ENCODE measurements at regions not wholly inside any gene's neighbourhood (a gene's known extent, or its start where the extent isn't known, plus 50 kb on each side); places are given as distances from the start of the nearest gene placed in this dataset.
"Not testable (repeated sequence)": the region's sequence is repeated elsewhere in the genome, so short reads cannot be mapped to it uniquely, and the experiment has no call there.

DNA sequence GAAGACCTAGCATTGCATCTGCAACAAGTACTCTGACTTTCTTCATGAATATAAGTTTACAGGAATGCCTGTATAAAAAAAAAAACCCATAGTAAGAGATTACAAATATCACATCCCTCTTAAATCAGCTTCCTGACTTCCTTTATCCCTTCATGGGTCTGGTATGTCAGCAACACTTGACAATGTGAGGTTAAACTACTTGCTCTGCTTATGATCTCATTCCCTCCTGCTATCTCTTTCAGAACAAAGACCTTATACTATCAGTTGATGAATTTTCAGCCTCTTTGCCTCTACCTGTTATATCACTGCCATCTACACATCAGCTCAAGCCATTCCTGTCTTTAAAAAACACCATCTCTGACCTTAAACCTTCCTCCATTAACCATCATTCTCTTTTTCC, 130.9 kb upstream of the SAMSN1 start:
- DNase-seq, result no peak

DNA sequence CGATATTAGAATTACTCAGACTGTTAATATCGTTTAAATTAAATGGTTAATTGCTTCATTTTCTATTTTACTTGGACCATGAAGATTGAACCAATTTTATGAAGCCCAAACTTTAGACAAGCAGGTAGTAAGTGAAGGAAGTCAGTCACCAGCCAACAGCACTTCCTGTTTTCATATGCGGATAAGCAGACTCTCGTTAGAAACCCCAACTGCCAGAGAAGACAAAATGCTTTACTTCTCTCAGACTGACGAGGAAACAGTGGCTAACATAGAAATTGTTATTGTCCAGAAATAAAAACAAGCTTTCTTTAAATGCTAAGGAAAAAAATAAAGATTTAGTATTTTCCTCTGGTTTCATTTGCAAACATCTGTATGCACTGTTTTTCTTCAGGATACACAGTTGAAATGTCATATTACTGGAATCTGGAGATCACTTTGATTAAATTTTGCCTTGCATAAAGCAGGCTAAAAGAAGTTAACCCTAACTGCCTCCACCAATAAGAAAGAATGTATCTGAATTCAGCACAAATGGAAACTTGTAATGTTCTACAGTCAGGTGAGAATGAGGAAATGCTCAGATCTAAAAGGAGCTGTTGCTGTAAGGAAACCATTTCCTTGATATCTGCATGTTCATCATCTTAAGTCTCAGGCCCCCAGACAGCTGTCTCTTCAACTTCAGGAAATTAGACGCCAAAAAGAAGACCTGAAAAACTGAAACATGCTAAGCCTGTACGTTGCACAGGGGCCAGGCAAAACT, 129.8 kb upstream of the SAMSN1 start:
- no peak for DNase-seq

DNA sequence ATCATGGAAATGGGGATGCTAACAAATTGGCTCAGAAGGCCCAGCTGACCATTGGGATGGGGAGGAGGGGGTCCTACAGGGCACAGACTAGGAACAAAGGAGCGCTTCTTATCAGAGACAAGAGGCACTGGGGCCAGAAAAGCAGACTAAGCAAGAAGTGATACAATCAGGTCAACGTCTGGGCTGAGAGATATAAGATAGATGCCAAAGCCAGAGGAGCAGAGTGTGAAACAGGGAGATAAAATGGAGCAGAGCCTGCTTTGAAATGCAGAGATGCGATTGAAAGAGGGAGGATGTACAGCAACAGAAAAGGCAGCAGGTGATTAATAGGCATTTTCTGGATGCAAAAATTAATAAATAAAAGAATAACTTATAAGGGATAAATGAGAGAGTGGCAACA, 127.5 kb upstream of the SAMSN1 start:
- DNase-seq, result no peak

DNA sequence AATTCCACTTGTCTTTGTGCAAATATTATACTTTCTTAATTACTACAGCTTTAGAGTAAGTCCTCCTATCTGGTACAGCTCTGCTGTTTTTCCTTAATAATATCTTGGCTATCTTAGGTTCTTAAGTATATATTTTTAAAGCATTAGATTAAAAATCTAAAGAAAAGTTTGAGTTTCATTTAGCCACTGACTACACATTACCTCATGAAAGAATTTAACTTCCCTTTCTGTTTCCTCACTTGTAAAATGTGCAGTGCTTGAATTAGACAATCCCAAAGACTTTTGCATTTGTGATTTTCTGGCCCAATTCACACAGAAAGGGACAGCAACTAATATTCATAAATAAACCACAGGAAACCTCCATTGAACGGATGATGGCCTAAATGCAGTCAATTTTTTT, 126.4 kb upstream of the SAMSN1 start:
- DNase-seq, result no peak

DNA sequence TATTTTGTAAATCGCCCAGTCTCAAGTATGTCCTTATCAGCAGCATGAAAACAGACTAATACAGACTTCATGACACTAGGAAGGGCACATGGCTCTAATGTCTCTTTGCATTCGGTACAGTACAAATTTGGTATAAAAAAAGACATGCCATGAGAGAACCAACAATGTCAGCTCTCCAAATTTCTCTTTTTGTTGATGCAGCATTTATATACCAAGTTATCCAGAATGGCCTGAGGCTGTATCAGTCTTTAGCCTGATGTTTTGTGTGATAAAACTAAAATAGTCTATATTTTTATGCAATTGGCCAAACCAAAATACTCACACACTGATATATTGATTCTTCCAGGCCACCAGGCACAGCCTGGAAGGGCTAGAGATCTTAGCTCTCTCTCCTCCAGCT, 124.3 kb upstream of the SAMSN1 start:
- no peak for DNase-seq

DNA sequence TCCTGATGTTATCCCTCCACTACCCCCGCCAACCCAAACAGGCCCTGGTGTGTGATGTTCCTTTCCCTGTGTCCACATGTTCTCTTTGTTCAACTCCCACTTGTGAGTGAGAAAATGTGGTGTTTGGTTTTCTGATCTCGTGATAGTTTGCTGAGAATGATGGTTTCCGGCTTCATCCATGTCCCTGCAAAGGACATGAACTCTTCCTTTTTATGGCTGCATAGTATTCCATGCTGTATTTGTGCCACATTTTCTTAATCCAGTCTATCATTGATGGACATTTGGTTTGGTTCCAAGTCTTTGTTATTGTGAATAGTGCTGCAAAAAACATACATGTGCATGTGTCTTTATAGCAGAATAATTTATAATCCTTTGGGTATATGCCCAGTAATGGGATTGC, 123.0 kb upstream of the SAMSN1 start:
- DNase-seq, result not testable (repeated sequence)

DNA sequence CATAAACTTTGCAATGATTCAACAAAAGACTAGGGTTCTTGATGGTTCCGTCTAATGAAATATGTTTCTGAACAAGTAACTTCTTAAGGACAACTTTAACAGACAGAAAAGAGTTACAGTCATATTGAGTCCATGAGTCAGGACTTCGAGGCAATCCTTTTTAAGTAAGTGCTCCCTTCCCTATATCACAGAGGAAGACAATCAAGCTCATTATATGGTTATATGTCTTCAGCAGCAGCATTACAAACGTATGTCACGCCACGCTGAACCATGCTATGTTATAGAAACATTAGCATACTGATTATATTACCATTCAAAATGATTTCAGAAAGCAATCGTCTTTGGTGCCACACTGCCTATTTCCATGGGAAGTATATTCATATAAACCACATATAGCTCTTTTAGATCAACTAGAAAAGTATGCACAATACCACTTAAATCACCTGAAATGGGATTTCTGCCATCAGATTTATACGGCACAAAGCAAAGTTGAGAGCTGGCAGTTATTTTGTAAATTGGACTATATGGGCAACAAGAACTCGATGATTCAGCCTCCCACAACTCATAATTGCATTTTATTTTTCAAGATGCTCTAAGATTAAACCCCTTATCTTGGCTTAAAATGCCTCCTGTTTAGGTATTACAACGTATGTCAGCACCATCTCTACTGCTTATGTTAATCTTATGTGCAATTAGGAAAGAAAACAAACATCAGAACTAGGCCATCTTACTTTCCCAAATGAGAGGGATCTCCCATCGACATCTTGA, 111.3 kb upstream of the SAMSN1 start:
- no peak for DNase-seq

DNA sequence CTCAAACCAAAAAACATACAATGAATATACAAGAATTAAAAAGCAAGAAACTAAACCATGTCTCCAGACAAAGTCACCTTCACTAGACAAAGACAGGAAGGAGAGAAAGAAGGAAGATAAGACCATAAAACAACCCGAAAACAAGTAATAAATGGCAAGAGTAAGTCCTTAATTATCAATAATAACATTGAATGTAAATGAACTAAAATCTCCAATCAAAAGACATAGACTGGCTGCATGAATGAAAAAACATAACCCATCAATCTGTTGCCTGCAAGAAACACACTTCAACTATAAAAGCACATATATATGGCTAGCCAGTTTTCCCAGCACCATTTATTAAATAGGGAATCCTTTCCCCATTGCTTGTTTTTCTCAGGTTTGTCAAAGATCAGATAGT, 100.8 kb upstream of the SAMSN1 start:
- no peak for DNase-seq

DNA sequence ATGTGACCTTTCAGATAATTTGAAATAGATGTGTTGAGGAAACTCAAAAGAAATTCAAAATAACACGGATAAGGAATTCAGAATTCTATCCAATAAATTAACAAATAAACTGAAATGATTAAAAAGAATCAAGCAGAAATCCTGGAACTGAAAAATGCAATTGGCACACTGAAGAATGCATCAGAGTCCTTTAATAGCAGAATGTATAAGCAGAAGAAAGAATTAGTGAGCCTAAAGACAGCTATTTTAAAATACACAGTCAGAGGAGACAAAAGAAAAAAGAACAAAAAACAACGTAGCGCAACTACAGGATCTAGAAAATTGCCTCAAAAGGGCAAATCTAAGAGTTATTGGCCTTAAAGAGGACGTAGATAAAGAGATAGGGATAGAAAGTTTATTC, 99.6 kb upstream of the SAMSN1 start:
- no peak for DNase-seq

DNA sequence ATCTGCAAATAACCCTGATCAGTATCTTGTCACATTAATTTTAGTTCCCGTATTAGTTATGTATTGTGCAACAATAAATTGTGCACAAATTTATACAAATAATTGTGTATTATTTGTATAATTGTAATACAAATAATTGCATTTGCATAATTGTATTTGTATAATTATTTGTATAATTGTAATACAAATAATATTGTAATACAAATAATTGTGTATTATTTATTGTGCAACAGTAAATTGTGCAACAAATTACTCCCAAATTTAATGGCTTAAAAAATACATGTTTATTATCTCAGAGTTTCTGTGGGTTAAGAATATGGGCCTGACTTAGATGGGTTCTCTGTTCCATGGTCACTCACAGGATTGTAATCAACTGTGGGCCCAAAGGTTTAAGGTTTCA, 86.2 kb upstream of the SAMSN1 start:
- no peak for DNase-seq

DNA sequence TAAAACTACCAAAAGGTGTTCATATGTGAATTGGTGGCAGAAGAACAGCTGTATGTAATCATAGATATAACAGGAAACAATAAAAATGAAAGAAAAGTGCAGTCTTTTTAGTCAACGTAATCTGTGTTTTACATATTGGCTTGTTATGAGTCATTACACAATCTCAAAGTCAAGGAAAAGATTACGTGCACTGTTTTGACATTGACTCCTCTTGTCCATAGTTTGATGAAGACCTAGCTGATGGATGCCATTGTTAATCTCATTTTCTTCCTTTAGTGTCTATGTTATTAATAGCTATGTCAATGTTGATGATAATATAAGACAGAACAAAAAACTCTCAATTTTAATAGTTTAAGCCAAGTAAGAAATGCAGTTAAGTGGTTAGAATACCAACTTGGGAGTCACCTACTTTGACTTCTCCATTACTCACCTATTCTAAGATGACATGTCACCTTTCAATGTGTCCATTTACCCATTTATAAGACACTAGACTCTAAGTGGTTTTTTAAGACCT, 84.5 kb upstream of the SAMSN1 start:
- DNase-seq, result no peak

DNA sequence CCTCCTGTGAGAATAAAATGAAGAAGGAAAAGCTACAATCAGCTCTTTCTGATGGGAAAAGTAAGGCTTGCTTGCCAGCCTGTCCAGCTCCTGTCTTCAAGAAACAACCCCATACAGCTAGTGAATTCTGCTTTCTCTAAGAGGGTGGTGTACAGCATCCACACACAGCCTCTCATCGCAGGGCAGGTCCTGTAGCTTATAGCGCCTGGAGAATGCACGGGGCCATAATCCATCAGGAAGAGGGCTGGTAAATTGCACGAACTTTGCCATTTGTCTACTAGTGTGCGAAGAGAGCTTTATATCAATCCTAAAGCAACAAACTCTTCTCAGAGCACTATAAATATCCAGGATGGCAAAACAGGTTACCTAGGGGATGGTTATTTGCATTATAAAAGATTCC, 83.3 kb upstream of the SAMSN1 start:
- no peak for DNase-seq

DNA sequence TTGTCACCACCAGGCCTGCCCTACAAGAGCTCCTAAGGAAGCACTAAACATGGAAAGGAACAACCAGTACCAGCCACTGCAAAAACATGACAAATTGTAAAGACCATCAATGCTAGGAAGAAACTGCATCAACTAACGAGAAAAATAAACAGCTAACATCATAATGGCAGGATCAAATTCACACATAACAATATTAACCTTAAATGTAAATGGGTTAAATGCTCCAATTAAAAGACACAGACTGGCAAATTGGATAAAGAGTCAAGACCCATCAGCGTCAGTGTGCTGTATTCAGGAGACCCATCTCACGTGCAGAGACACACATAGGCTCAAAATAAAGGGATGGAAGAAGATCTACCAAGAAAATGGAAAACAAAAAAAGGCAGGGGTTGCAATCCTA, 77.0 kb upstream of the SAMSN1 start:
- not testable (repeated sequence) for DNase-seq

DNA sequence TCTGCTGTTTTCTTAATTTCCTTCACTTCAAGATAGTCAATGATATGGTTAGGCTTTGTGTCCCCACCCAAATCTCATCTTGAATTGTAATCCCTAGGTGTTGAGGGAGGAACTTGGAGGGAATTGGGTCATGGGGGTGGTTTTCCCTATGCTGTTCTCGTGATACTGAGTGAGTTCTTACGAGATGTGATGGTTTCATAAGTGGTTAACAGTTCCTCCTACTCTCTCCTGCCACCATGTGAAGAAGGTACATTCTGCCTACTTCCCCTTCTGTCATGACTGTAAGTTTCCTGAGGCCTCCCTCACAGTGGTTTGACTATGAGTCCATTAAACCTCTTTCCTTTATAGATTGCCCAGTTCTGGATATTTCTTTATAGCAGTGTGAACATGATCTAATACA, 74.0 kb upstream of the SAMSN1 start:
- DNase-seq, result no peak

DNA sequence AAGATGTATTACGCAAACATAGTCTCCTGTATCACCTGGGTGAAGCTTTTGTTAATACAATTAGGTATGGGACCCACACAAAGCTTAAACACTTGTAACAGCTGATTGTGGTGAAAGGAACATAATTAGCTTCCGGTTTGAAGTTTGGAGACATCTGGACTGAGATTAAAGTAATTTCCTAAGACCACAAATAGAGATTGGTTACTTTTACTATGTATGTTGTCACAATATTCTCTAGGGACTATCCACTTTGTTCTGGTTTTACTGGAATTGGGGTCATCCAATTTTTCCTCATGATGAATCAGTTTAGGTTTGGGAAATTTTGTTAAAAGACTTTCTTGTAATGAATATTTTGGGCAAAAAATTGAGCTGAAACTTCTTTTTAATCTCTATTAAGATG, 71.8 kb upstream of the SAMSN1 start:
- DNase-seq, result no peak

DNA sequence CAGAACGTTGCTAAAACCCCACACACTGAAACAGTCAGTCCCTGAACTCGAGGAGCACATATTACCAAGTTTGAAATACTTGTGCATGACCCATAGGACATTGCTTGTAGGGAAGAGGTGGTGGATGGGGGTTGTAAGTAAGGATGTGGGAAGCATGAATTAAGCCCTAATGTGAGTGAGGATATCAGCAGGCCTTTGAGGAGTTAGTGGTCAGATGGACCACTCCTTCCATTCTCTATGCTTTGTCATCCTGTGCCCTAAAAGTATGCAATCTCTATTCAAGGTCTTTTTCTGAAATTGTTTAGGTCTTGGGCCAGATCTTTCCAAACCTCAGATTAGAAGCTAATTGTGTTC, 70.9 kb upstream of the SAMSN1 start:
- no peak for DNase-seq

DNA sequence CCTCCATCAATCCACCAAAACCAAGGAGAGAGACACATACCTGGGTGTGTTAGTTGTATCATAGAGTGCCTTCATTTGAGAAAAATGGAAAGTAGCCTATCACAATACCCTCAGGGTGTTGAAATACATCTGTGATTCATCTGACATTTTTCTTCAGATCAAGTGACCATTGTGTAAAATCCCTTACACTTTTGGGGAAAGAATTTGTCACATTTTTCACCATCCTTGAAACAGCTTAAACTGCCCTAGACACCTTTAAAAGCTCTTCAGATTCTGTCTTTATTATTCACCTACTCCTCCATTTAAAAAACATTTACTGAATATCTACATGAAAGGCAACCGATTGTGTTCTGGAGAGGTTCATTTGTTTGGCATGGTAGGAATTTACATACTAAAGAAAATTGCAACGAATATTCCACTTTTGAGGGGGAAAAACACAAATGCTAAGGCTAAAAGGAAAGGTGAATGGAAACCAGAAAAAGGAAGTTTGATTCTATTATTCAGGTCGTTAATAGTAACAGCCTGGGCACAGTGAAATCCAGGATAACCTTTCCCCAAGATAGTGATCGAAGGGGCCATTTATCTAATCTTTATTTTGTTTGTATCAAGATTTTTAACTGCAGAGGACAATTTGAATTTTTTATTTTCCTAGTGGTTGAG, 70.4 kb upstream of the SAMSN1 start:
- no peak for DNase-seq

DNA sequence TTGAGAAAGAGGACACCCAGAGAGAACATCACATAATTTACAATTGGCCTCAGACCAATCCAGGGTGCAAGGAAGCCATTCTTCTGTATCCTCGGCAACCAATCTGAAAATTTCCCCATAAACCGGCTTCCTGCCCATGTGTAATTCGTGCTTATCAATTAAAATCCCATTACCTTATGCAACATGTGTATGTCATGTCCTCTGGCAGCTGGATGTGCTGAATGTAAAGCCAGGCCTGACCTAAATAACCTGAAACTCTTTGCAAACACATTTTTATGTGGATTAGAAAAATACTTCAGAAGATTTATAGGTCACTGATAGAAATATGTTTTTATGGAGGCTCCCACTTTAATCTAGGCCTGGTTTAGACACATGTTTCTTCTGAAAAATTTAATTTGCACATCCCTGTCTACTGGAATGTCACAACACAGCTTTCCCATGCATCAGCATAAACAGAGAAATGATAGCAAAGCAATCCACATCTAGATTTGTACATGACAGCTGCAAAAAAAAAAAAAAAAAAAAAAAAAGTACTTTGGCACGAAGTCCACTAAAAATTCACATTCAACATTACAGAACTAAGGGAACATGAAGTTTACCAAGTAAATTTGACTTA, 69.4 kb upstream of the SAMSN1 start:
- no peak for DNase-seq

DNA sequence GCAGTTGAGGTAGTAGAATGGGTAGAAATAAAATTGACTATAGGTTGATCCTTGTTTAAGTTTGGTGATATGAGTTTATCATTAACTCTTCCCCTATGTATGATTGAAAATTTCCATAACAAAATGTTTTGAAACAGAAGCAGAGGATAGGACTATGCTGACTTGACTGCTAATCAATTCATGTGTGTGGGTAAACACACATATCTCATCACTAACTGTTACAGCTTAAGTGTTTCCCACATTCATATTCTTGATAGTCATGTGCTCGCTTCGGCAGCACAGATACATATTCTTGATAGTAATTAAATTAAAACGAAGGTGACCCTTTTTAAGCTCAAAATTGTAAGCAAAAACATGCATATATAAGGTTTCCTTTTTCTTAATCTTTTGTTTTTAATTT, 68.2 kb upstream of the SAMSN1 start:
- DNase-seq, result no peak

DNA sequence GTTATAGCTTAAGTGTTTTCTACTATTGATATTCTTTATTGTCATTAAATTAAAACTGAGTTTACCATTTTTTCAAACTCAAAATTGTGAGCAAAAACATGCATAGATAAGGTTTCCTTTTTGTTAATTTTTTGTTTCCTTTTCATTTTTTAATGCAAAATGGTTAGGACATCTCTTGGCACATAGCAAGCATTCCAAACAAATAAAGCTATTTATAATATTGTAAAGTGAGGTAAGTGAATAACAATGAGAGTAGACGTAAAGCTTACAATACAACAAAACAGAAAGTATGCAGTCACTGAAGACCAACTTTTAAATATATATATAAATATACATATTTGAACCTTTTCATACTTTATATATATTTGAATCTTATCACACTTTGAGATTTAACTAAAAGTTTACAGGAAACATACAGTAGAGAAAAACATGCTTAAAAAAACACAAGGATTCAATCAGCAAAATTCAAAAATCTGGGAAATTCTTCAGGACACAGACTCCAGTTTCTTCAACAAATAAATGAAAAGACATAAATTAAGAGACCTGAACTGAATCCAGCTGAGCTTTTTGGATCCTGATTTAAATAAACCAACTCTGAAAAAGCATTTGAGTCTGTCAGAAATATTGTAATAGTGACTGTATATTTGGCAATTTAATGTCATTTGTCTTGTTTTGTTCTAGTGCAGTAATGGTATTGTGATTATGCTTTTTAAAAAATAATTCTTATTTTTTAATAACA, 67.5 kb upstream of the SAMSN1 start:
- no peak for DNase-seq

DNA sequence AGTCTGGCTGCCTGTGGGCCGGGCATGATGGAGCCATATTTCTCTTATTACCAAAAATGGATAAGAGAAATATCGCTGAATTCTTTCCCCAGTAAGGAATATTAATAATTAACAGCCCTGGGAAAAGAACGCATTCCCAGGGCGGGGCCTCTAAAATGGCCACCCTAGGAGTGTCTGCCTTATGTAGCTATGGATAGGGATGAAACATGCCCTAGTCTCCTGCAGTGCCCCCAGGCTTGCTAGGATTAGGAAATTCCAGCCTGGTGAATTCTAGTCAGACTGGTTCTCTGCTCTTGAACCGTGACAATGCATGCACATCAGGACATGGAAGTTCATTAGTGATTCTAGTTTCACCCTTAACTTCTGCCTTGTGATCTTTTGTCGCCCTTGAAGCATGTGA, 64.0 kb upstream of the SAMSN1 start:
- DNase-seq, result not testable (repeated sequence)

DNA sequence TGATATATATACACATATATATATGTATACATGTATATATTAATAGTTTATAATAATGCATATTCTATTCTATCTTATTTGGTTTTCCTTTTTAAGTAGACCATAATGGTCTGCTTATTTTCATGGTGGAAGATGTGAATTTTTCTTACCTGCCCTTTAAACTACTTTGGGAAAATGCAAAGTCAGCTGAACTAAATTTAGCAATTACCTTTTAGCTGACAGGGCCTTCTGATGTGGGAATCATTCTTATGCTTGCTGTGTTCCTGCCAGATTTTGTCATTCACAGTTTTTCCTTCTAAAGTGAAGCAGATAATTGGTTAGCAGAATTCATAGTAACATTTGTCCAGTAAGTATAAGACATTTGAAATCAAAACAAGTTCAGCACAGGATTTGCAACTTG, 63.2 kb upstream of the SAMSN1 start:
- DNase-seq, result no peak

DNA sequence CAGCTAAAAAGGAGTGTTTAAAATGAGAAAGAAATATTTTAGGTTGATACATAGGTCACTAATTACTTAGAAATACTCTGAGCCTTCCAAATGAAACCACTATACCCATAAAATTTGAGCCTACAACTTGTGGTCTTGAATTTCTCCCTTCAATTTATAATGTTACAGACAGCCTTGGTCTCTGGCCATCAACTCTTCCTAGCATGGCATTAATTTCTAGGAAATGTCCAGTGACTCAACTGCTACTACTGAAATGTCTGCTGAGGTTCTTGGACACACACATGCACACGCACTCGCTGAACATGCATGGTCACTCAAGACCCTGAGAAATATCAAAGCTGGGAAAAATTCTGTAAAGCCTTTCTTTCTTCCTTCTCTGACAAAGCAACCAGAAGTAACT, 61.1 kb upstream of the SAMSN1 start:
- no peak for DNase-seq

Measured in activated CD4-positive, alpha-beta T cell treated with anti-CD3 and anti-CD28 coated beads for 1 hour (primary cell).